GM12878 (cell line): ENCODE measurements at regions not wholly inside any gene's neighbourhood (a gene's known extent, or its start where the extent isn't known, plus 50 kb on each side); places are given as distances from the start of the nearest gene placed in this dataset.

Source experiments
- ATAC-seq: fragments of 200-7000 bp; cut with Tn5 transposase; 3 replicates; pipeline ENCODE4 v1.9.1; 2020; ENCODE audit warnings: mild to moderate bottlenecking, moderate library complexity
- BruUV-seq: library from RNA; stranded (reverse); fragments of 400-500 nt; replicated peaks from 2 replicates; lab custom pipeline; 2021; lab: Mats Ljungman, UMichigan
- CTCF ChIA-PET: fragments of 300-600 bp; sonication (Branson Sonifier 250); formaldehyde crosslinking; extraction: SDS; loops from one replicate; lab custom pipeline; 2021; ENCODE audit warnings: inconsistent platforms; lab: Yijun Ruan, JAX
- POLR2A ChIA-PET: fragments of 350-600 bp; formaldehyde crosslinking; extraction: SDS; loops from one replicate; lab custom pipeline; 2021; ENCODE audit warnings: inconsistent platforms; lab: Charles Lee
- RAD21 ChIA-PET: fragments of 300-600 bp; sonication (Branson Sonifier 250); formaldehyde crosslinking; loops from one replicate; lab custom pipeline; 2023; ENCODE audit warnings: antibody characterized with exemption; ENCODE audit not compliant: unreplicated experiment; lab: Charles Lee
- SMC1A ChIA-PET: fragments of 300-600 bp; sonication (Branson Sonifier 250); formaldehyde crosslinking; loops from one replicate; lab custom pipeline; 2023; ENCODE audit not compliant: unreplicated experiment, uncharacterized antibody; lab: Charles Lee
- DNase-seq: peaks from one replicate; pipeline ENCODE4 v3.0.0-alpha.2; 2011; ENCODE audit warnings: low read depth, low spot score
- FAIRE-seq: peaks from 3 replicates; lab custom pipeline; 2011; peaks lifted over from hg19 to GRCh38; lab: Jason Lieb, UNC
- H2AFZ ChIP-seq: 2 replicates; pipeline ENCODE4 v1.6.0; 2011; ENCODE audit warnings: low read depth, low read length, control low read depth; ENCODE audit not compliant: control insufficient read depth
- H3K27ac ChIP-seq: 2 replicates; pipeline ENCODE4 v1.5.1; 2011; ENCODE audit warnings: control low read depth; ENCODE audit not compliant: control insufficient read depth, insufficient read depth
- H3K27me3 ChIP-seq, 2 experiments: replicated peaks in 1 of 2; 2 replicates each; pipeline versions ENCODE4 v1.6.0 to v1.6.1; 2011; ENCODE audit warnings: low read length in 1 of 2; ENCODE audit not compliant: control insufficient read depth in 2 of 2, insufficient read depth in 2 of 2
- H3K36me3 ChIP-seq, 2 experiments: 2 replicates each; pipeline ENCODE4 v1.5.1; 2011; ENCODE audit warnings: low read length in 1 of 2; ENCODE audit not compliant: control insufficient read depth in 2 of 2, insufficient read depth in 2 of 2
- H3K4me1 ChIP-seq: 2 replicates; pipeline ENCODE4 v1.6.1; 2011; ENCODE audit warnings: mild to moderate bottlenecking, low read length, moderate library complexity, mixed read lengths; ENCODE audit not compliant: control insufficient read depth, insufficient read depth
- H3K4me2 ChIP-seq: 2 replicates; pipeline ENCODE4 v1.6.0; 2011; ENCODE audit warnings: control low read depth; ENCODE audit not compliant: control insufficient read depth, insufficient read depth
- H3K4me3 ChIP-seq: fragments of 200-600 bp; sonication (generic); 2 replicates; pipeline ENCODE4 v1.5.1; 2016
- H3K79me2 ChIP-seq: 2 replicates; pipeline ENCODE4 v1.6.0; 2011; ENCODE audit warnings: low read length; ENCODE audit not compliant: control insufficient read depth, insufficient read depth
- H3K9ac ChIP-seq: 2 replicates; pipeline ENCODE4 v1.8.0; 2011; ENCODE audit warnings: low read length, control low read depth, mixed read lengths; ENCODE audit not compliant: control insufficient read depth, insufficient read depth
- H3K9me3 ChIP-seq: replicated peaks from 3 replicates; pipeline ENCODE4 v1.5.1; 2011; ENCODE audit warnings: mild to moderate bottlenecking, low read length; ENCODE audit not compliant: control insufficient read depth, insufficient read depth
- H4K20me1 ChIP-seq: 2 replicates; pipeline ENCODE4 v1.6.0; 2011; ENCODE audit not compliant: control insufficient read depth, insufficient read depth
- ATF7 ChIP-seq: fragments of 450-650 bp; IDR thresholded peaks from 2 replicates; pipeline ENCODE4 v1.6.1; 2016; ENCODE audit warnings: low read depth, mild to moderate bottlenecking
- CREM ChIP-seq: IDR thresholded peaks from 2 replicates; pipeline ENCODE4 v1.6.1; 2014; ENCODE audit warnings: antibody characterized with exemption, low read depth
- E4F1 ChIP-seq: fragments of 450-650 bp; IDR thresholded peaks from 2 replicates; pipeline ENCODE4 v1.6.1; 2018; ENCODE audit warnings: borderline replicate concordance, mild to moderate bottlenecking; ENCODE audit not compliant: partially characterized antibody
- KLF5 ChIP-seq: fragments of 450-650 bp; IDR thresholded peaks from 2 replicates; pipeline ENCODE4 v1.6.1; 2014; ENCODE audit warnings: mild to moderate bottlenecking; ENCODE audit not compliant: partially characterized antibody
- PBX3 ChIP-seq: IDR thresholded peaks from 2 replicates; pipeline ENCODE4 v1.6.1; 2011; ENCODE audit warnings: mild to moderate bottlenecking, low read depth, low read length, moderate library complexity; ENCODE audit not compliant: insufficient replicate concordance
- PKNOX1 ChIP-seq: fragments of 450-650 bp; IDR thresholded peaks from 2 replicates; pipeline ENCODE4 v1.6.1; 2016; ENCODE audit warnings: mild to moderate bottlenecking
- RELB ChIP-seq: fragments of 450-650 bp; IDR thresholded peaks from 2 replicates; pipeline ENCODE4 v1.6.1; 2017; ENCODE audit warnings: low read depth, mild to moderate bottlenecking, moderate library complexity
- SP1 ChIP-seq: IDR thresholded peaks from one replicate; pipeline ENCODE4 v1.6.1; 2011; ENCODE audit warnings: low read depth, low read length
- WGBS: methylation state at CpG from one replicate; pipeline ENCODE4 v1.1.6; 2016; ENCODE audit warnings: low lambda C conversion rate; ENCODE audit not compliant: insufficient replicate concordance, insufficient coverage; ENCODE audit errors: missing lambda C conversion rate; 5-methylcytosine and 5-hydroxymethylcytosine counted together
- in situ Hi-C: fragments of 300-500 bp; cut with MboI; formaldehyde crosslinking; loops from 9 replicates; pipeline ENCODE4 v1.14.3; 2018; ENCODE audit warnings: mixed read lengths
- intact Hi-C: fragments of 100-400 bp; cut with micrococcal nuclease; formaldehyde crosslinking; loops from one replicate; pipeline ENCODE4 v1.14.2; 2022; ENCODE audit not compliant: unreplicated experiment

- POLR2A ChIA-PET = no interaction called here
- RAD21 ChIA-PET = no interaction called here
- H3K9ac ChIP-seq = no peak overlapping the region
- in situ Hi-C loops (no loop called here), intact Hi-C loops (no loop called here)
- FAIRE-seq (no peak), ATAC-seq (no peak), DNase-seq (no peak)
- no peaks in the 10 kb centered on the region; a peak in 1 of 4 replicates for H3K27me3 ChIP-seq
- no peak overlapping the region for H3K4me3 ChIP-seq
- H3K4me2 ChIP-seq = no peak overlapping the region
- no peak overlapping the region for H3K27ac ChIP-seq
- no peaks in the 10 kb centered on the region for H3K4me1 ChIP-seq
- no peak for TF ChIP-seq PBX3
- TF ChIP-seq E4F1 = no peak
- no peak for TF ChIP-seq RELB
- TF ChIP-seq PKNOX1 = no peak
- TF ChIP-seq KLF5 = no peak
- TF ChIP-seq CREM = no peak
- TF ChIP-seq ATF7 = no peak
- TF ChIP-seq SP1 = no peak
- no TSS peak for BruUV-seq
- SMC1A ChIA-PET = no interaction called here
- CTCF ChIA-PET = interaction anchor here (1.2 to 1.5 kb wide), 2 partner anchors 42 to 548 kb away, joined by 3 to 5 read pairs; no protein-coding TSS in a partner anchor
- H3K36me3 ChIP-seq = no peaks in the 10 kb centered on the region
- no peaks in the 10 kb centered on the region for H3K79me2 ChIP-seq
- no peaks in the 10 kb centered on the region for H4K20me1 ChIP-seq
- no peak overlapping the region for H2AFZ ChIP-seq
- WGBS = 0% methylated on average over 1 of the region's 2 CpGs
- no peaks in the 10 kb centered on the region; the same call in 2 of the 3 replicates for H3K9me3 ChIP-seq
Observed at GRCh38 chr14:78018283-78018682, 151.9 kb upstream of the NRXN3 start.
